Parathyroid adenoma (tissue), 2 donors: ENCODE measurements at regions not wholly inside any gene's neighbourhood (a gene's known extent, or its start where the extent isn't known, plus 50 kb on each side); places are given as distances from the start of the nearest gene placed in this dataset.
A peak's percentile ranks its signal among the peaks of the same experiment; 100 is the strongest.

ENCODE experiments used
- H2AFZ ChIP-seq: fragments of 300-600 bp; sonication (generic); one replicate; pipeline ENCODE4 v1.7.0; 2017; ENCODE audit warnings: antibody characterized with exemption, mild to moderate bottlenecking
- H3K27ac ChIP-seq: fragments of 300-600 bp; sonication (generic); one replicate; pipeline ENCODE4 v1.7.0; 2017
- H3K27me3 ChIP-seq: fragments of 300-600 bp; sonication (generic); one replicate; pipeline ENCODE4 v1.7.0; 2017; ENCODE audit warnings: low read length; ENCODE audit not compliant: control insufficient read depth, insufficient read depth
- H3K36me3 ChIP-seq: fragments of 300-600 bp; sonication (generic); one replicate; pipeline ENCODE4 v1.7.0; 2017; ENCODE audit warnings: low read length; ENCODE audit not compliant: control insufficient read depth, insufficient read depth
- H3K4me1 ChIP-seq: fragments of 300-600 bp; sonication (generic); one replicate; pipeline ENCODE4 v1.7.0; 2017; ENCODE audit warnings: control low read depth
- H3K4me2 ChIP-seq: fragments of 300-600 bp; sonication (generic); one replicate; pipeline ENCODE4 v1.7.0; 2017; ENCODE audit warnings: low read length
- H3K4me3 ChIP-seq: fragments of 300-600 bp; sonication (generic); one replicate; pipeline ENCODE4 v1.7.0; 2017; ENCODE audit warnings: low read depth, low read length
- H3K79me2 ChIP-seq: fragments of 300-600 bp; sonication (generic); one replicate; pipeline ENCODE4 v1.7.0; 2017; ENCODE audit warnings: control low read depth
- H3K9ac ChIP-seq: fragments of 300-600 bp; sonication (generic); one replicate; pipeline ENCODE4 v1.7.0; 2017; ENCODE audit warnings: mild to moderate bottlenecking
- H3K9me3 ChIP-seq: fragments of 300-600 bp; sonication (generic); one replicate; pipeline ENCODE4 v1.7.0; 2017; ENCODE audit warnings: low read length; ENCODE audit not compliant: control insufficient read depth
- TF ChIP-seq, protein P1 (sequence below): fragments of 300-600 bp; sonication (generic); IDR thresholded peaks from one replicate; pipeline ENCODE4 v1.7.0; 2017; ENCODE audit warnings: antibody characterized with exemption, mild to moderate bottlenecking
- donor health status: primary hyperparathyroidism.

DNA sequence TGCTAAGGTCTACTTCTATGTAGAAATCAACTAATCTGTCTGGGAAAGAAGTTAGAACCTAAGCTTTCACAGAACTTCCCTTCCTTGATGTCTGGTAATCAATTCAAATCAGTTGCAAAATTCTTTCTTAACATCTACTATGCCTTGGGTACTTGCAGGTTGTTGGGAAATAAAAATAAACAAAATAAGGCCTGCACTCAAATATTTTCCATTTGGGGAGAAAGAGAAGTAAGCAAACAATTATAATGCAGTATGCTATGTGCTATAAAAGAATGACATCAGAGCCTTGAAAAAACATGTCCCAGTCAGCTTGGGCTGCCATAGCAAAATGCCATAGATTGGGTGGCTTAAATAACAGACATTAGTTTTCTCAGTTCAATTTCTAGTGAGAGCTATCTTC is 425.9 kb upstream of the DCN start:
- no peak overlapping the region for H3K4me2 ChIP-seq
- no peaks in the 10 kb centered on the region for H3K27me3 ChIP-seq
- H3K36me3 ChIP-seq = no peaks in the 10 kb centered on the region
- peak overlapping the region; percentile 30 for H2AFZ ChIP-seq
- no peaks in the 10 kb centered on the region for H3K9me3 ChIP-seq
- H3K79me2 ChIP-seq = no peaks in the 10 kb centered on the region
- H3K4me3 ChIP-seq = no peak overlapping the region
- H3K9ac ChIP-seq = no peak overlapping the region
- no peak overlapping the region for H3K27ac ChIP-seq
- TF ChIP-seq, protein P1, sequence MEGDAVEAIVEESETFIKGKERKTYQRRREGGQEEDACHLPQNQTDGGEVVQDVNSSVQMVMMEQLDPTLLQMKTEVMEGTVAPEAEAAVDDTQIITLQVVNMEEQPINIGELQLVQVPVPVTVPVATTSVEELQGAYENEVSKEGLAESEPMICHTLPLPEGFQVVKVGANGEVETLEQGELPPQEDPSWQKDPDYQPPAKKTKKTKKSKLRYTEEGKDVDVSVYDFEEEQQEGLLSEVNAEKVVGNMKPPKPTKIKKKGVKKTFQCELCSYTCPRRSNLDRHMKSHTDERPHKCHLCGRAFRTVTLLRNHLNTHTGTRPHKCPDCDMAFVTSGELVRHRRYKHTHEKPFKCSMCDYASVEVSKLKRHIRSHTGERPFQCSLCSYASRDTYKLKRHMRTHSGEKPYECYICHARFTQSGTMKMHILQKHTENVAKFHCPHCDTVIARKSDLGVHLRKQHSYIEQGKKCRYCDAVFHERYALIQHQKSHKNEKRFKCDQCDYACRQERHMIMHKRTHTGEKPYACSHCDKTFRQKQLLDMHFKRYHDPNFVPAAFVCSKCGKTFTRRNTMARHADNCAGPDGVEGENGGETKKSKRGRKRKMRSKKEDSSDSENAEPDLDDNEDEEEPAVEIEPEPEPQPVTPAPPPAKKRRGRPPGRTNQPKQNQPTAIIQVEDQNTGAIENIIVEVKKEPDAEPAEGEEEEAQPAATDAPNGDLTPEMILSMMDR = no peak
- peaks cover 5% of the 10 kb centered on the region for H3K4me1 ChIP-seq

DNA sequence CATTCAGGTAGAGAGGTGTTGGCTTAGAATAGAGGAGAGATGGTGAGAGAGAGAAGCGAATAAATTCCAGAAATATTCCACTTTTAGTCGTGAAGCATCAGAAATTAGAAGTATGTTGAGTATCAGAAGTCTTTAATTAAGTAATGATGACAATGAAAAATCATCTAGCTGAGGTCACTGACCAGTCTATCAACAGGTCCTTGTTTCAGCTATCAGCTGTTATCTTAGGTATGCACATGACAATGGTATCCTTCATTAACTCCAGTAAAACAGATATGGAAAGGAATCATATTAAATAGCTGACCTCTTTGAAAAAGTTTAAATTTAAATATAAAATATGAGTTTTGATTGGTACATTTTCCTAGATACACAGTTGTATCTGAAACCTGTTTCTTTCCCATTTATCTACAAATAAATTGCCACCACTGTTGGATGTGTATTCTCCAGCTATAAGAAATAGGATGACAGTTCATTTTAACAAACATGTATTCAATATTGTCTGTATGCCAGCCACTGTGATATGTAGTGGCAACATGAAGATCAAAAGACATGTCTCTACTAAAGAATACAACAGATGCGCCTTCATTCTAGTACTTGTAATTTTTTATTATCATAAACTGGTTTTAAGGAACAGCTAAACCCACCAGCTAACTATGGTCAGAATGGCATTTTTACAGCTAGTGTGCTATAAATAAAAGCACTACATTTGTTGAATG is 424.2 kb upstream of the DCN start:
- Histone ChIP-seq H3K4me1 (peaks cover 5% of the 10 kb centered on the region), H3K9me3 (no peaks in the 10 kb centered on the region), H3K4me3 (no peak overlapping the region), H3K36me3 (no peaks in the 10 kb centered on the region), H3K4me2 (no peak overlapping the region), H3K27me3 (no peaks in the 10 kb centered on the region), H3K79me2 (no peaks in the 10 kb centered on the region), H2AFZ (no peak overlapping the region), H3K9ac (no peak overlapping the region), H3K27ac (no peak overlapping the region)
- TF ChIP-seq, protein P1 = no peak

DNA sequence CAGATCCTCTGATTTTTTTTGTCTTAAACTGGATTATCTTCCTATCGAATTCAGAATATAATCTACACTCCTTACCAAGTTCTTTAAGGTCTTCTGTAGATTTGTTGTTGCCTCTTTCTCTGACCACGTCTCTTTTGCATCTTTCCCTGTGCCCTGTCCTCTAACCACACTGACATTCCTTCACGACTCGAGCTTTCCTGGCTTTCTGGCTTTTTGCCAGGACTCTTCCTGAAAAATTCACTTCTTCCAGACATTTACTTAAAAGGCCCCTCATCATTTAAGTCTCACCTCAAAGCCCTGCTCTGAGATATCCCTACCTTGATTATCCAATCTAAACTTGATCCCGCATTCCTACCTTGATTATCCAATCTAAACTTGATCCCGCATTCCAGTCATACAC is 422.3 kb upstream of the DCN start:
- peaks cover 5% of the 10 kb centered on the region for H3K4me1 ChIP-seq
- H3K79me2 ChIP-seq = no peaks in the 10 kb centered on the region
- no peak overlapping the region for H3K4me3 ChIP-seq
- H3K9ac ChIP-seq = no peak overlapping the region
- no peak overlapping the region for H2AFZ ChIP-seq
- H3K27ac ChIP-seq = no peak overlapping the region
- H3K4me2 ChIP-seq = no peak overlapping the region
- H3K36me3 ChIP-seq = no peaks in the 10 kb centered on the region
- no peaks in the 10 kb centered on the region for H3K9me3 ChIP-seq
- TF ChIP-seq, protein P1 = no peak
- H3K27me3 ChIP-seq = no peaks in the 10 kb centered on the region

DNA sequence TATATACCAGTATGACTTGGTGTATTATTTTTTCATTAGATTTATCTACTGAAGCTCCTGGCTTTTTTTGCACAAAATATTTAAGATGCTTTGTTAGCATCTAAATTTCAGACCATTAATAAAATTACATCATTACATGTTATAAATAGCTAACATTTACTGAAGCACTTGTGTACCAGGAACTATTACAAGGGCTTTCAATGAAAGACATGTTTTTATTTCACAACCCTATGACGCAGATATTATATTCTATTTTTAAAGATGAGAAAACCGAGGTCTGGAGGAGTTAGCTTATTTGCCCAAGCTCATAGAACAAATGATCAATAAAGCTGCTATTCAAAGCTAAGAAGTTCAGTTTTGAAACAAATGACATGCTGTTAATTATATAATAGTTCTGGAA is 420.4 kb upstream of the DCN start:
- H3K9ac ChIP-seq = no peak overlapping the region
- H3K4me3 ChIP-seq = no peak overlapping the region
- H3K9me3 ChIP-seq = no peaks in the 10 kb centered on the region
- no peak overlapping the region for H3K27ac ChIP-seq
- H3K36me3 ChIP-seq = no peaks in the 10 kb centered on the region
- H2AFZ ChIP-seq = no peak overlapping the region
- no peaks in the 10 kb centered on the region for H3K27me3 ChIP-seq
- H3K79me2 ChIP-seq = no peaks in the 10 kb centered on the region
- H3K4me2 ChIP-seq = no peak overlapping the region
- TF ChIP-seq, protein P1 = no peak
- H3K4me1 ChIP-seq = no peaks in the 10 kb centered on the region

DNA sequence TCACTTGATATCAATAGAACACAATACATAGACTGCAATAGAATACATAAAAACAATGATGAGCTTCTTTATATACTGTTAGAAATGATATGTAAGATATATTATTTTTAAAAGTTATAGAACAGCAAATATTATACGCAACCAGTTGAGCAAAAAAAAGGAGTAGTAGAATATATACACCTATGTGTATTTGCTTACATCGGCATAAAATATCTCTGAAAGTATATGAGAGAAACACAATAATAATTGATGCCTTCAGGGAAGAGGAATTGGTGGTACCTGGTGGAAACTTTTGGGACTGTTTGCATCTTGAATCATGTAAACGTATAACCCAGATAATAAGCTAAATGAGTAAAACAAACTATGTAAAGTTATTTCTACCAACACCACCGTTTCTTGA is 418.4 kb upstream of the DCN start:
- no peak overlapping the region for H2AFZ ChIP-seq
- H3K36me3 ChIP-seq = no peaks in the 10 kb centered on the region
- no peaks in the 10 kb centered on the region for H3K79me2 ChIP-seq
- no peak overlapping the region for H3K4me3 ChIP-seq
- no peak overlapping the region for H3K27ac ChIP-seq
- TF ChIP-seq, protein P1 = no peak
- no peaks in the 10 kb centered on the region for H3K4me1 ChIP-seq
- no peak overlapping the region for H3K4me2 ChIP-seq
- H3K27me3 ChIP-seq = no peaks in the 10 kb centered on the region
- no peaks in the 10 kb centered on the region for H3K9me3 ChIP-seq
- H3K9ac ChIP-seq = no peak overlapping the region
